D721Med (cell line): ENCODE measurements at regions not wholly inside any gene's neighbourhood (a gene's known extent, or its start where the extent isn't known, plus 50 kb on each side); places are given as distances from the start of the nearest gene placed in this dataset.

ENCODE experiments used
- DNase-seq: peaks from one replicate; pipeline ENCODE4 v3.0.0; 2011; ENCODE audit warnings: low spot score; ENCODE audit not compliant: insufficient read length
- FAIRE-seq: peaks from 2 replicates; lab custom pipeline; 2011; peaks lifted over from hg19 to GRCh38; lab: Jason Lieb, UNC
- CTCF ChIP-seq: IDR thresholded peaks from 2 replicates; pipeline ENCODE4 v1.5.1; 2012; ENCODE audit warnings: mild to moderate bottlenecking, control low read depth; ENCODE audit not compliant: insufficient read depth; ENCODE audit errors: missing control alignments

DNA sequence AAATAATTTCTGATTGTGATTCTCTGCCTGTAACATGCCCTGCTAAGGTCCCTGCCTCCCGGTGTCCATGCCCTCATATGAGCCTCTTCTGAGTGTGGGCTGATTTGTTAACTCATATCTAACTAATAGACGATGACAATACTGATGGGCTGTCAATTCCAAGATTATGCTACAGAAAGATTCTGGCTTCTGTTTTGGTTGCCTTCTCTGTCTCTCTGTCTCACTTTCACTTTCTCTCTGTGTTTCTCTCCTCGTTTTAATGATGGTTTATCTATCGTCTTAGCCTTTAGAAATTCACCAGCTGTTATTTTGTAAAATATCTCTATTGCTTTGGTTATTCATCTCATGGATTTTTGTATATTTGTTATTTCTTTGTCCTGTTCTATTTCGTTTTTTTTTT, 312.5 kb upstream of the ANXA10 start:
- no peak for TF ChIP-seq CTCF
- DNase-seq (no peak), FAIRE-seq (no peak)

DNA sequence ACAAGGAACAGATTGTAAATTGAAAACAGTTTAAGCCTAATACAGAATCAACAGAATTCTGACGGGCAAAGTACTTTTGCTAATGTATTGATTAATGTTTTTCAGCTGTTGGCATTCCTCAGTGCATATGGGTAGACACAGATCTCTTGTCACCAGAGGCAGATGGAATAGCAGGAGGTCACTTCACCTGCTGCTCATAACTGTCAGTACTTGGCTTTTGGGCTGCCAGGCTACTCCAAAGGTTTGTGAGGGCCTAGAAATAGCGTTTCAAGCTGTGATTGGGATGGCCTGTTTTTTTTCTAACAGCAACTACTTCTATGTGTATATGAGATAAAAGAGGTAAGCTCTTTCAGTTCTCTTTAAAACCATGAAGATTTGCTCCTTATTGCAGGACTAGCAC, 307.5 kb upstream of the ANXA10 start:
- TF ChIP-seq CTCF: no peak
- DNase-seq (no peak), FAIRE-seq (peak; percentile 38)

- DNase-seq: no peak
- no peak for TF ChIP-seq CTCF
- FAIRE-seq: no peak
These were observed 306.8 kb upstream of the ANXA10 start for GRCh38 chr4:167785523-167785922.

GRCh38 chr4:167786504-167786903, 305.8 kb upstream of the ANXA10 start:
- DNase-seq (no peak), FAIRE-seq (no peak)
- TF ChIP-seq CTCF: no peak

DNA sequence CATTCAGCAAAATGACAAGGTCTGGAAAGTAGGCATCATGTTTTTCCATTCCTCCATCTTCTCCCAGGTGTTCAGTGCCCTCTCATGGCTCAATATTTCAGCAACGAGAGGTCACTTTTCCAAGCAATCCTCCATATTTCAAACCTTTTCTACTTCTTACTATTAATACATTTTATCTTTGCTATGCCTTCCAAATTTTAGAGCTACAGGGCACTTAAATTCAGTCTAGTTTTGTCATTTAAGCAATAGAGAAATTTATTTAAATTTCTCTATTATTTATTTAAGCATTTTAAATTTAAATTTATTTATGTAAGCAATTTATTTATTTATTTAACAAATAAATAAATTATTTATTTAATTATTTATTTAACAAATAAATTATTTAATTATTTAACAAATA, 305.1 kb upstream of the ANXA10 start:
- TF ChIP-seq CTCF: no peak
- no peak for FAIRE-seq
- DNase-seq: no peak

GRCh38 chr4:167802463-167803212, 289.7 kb upstream of the ANXA10 start:
- no peak for TF ChIP-seq CTCF
- FAIRE-seq (no peak), DNase-seq (no peak)

- DNase-seq (no peak), FAIRE-seq (no peak)
- no peak for TF ChIP-seq CTCF
These were observed 280.4 kb upstream of the ANXA10 start for GRCh38 chr4:167811958-167812357.
